ENCODE measurements at regions not wholly inside any gene's neighbourhood (a gene's known extent, or its start where the extent isn't known, plus 50 kb on each side); places are given as distances from the start of the nearest gene placed in this dataset.

DNA sequence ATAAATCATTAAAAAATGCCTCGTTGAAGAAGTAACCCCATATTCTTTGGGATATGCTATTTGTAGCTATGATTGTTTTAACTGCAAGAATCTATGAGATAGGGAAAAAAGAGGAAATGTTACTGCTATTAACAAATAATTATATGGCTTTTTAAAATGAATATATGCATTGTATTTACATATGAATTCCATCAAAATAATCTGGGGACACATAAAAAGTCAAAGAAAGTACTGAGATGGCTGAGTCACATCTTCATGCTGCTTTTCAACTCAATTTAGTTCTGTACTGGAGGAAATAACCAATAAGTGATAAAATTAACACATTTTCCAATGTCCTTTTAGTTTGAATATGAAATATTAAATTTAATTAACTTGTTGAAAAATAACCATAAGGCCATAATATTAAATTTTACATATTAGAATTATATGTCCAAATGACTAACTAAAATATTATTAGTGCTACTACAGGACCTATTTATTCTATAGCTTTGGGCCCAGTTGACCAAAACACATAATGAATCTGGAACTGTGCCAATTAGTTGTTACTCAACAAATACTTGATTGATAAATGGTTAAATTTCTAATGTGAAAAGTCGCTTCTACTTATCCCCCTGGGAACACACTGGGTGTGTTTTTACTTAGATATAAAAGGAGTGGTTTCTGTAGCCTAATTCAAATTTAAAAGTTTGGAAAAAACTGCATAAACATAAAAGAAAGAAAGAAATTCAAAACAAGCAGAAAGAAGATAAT lies 214.6 kb upstream of the PFKP start (continued):
- TF ChIP-seq ZNF263 (CRISPR knock-in tag; IDR thresholded peaks at IDR 0.05; ENCODE audit: low read depth) (no peak), GTF2I (CRISPR knock-in tag; conservative IDR thresholded peaks at IDR 0.05) (no peak), TCF7 (CRISPR knock-in tag; IDR thresholded peaks at IDR 0.05; ENCODE audit: low read depth) (no peak)

DNA sequence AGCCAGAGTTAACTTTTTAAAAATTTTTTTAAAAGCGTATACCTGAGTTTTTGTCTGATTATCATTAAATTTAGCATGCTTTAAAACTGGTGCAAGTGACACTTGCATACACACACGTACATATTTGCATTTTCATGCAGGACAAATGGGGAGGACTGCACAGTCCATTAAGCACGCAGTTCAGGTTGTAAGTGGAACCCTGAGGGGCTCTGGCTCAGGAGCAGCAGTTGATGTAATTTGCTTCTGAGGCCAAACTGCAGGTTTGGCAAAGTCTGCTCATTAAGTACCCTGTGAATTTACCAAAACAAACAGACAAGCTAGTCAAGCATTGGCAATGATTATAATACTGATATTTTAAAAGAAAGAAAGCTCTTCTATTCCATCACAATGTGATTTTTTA lies 215.8 kb upstream of the PFKP start:
- ChIA-PET CTCF (no interaction called here), POLR2A (no interaction called here)
- H3K27ac Mint-ChIP-seq, result no peak overlapping the region
- no peaks in the 10 kb centered on the region for H3K27me3 Mint-ChIP-seq (ENCODE audit: low read depth)
- peaks cover 3% of the 10 kb centered on the region for H3K9me3 Mint-ChIP-seq
- no peak for ATAC-seq
- TF ChIP-seq, protein P1, sequence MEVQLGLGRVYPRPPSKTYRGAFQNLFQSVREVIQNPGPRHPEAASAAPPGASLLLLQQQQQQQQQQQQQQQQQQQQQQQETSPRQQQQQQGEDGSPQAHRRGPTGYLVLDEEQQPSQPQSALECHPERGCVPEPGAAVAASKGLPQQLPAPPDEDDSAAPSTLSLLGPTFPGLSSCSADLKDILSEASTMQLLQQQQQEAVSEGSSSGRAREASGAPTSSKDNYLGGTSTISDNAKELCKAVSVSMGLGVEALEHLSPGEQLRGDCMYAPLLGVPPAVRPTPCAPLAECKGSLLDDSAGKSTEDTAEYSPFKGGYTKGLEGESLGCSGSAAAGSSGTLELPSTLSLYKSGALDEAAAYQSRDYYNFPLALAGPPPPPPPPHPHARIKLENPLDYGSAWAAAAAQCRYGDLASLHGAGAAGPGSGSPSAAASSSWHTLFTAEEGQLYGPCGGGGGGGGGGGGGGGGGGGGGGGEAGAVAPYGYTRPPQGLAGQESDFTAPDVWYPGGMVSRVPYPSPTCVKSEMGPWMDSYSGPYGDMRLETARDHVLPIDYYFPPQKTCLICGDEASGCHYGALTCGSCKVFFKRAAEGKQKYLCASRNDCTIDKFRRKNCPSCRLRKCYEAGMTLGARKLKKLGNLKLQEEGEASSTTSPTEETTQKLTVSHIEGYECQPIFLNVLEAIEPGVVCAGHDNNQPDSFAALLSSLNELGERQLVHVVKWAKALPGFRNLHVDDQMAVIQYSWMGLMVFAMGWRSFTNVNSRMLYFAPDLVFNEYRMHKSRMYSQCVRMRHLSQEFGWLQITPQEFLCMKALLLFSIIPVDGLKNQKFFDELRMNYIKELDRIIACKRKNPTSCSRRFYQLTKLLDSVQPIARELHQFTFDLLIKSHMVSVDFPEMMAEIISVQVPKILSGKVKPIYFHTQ (CRISPR knock-in tag; IDR thresholded peaks at IDR 0.05), result no peak
- TF ChIP-seq, protein P2, sequence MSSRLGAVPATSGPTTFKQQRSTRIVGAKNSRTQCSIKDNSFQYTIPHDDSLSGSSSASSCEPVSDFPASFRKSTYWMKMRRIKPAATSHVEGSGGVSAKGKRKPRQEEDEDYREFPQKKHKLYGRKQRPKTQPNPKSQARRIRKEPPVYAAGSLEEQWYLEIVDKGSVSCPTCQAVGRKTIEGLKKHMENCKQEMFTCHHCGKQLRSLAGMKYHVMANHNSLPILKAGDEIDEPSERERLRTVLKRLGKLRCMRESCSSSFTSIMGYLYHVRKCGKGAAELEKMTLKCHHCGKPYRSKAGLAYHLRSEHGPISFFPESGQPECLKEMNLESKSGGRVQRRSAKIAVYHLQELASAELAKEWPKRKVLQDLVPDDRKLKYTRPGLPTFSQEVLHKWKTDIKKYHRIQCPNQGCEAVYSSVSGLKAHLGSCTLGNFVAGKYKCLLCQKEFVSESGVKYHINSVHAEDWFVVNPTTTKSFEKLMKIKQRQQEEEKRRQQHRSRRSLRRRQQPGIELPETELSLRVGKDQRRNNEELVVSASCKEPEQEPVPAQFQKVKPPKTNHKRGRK (CRISPR knock-in tag; IDR thresholded peaks at IDR 0.05; ENCODE audit: borderline replicate concordance), result no peak
- TF ChIP-seq IRF2 (CRISPR knock-in tag; IDR thresholded peaks at IDR 0.05; ENCODE audit: borderline replicate concordance, low read depth) (no peak), NFE2L1 (CRISPR knock-in tag; IDR thresholded peaks at IDR 0.05) (no peak), PRRX2 (CRISPR knock-in tag; IDR thresholded peaks at IDR 0.05) (no peak), FOXK1 (CRISPR knock-in tag; IDR thresholded peaks at IDR 0.05) (no peak), MXD4 (CRISPR knock-in tag; IDR thresholded peaks at IDR 0.05; ENCODE audit: borderline replicate concordance) (no peak), GABPB1 (CRISPR knock-in tag; IDR thresholded peaks at IDR 0.05) (no peak), ZNF317 (CRISPR knock-in tag; IDR thresholded peaks at IDR 0.05; ENCODE audit: borderline replicate concordance, low read depth) (no peak), TP53 (CRISPR knock-in tag; IDR thresholded peaks at IDR 0.05) (no peak), ZNF423 (CRISPR knock-in tag; IDR thresholded peaks at IDR 0.05) (no peak), SMAD3 (CRISPR knock-in tag; IDR thresholded peaks at IDR 0.05; ENCODE audit: borderline replicate concordance) (no peak), MYBL2 (CRISPR knock-in tag; IDR thresholded peaks at IDR 0.05) (no peak)
- TF ChIP-seq, protein P3, sequence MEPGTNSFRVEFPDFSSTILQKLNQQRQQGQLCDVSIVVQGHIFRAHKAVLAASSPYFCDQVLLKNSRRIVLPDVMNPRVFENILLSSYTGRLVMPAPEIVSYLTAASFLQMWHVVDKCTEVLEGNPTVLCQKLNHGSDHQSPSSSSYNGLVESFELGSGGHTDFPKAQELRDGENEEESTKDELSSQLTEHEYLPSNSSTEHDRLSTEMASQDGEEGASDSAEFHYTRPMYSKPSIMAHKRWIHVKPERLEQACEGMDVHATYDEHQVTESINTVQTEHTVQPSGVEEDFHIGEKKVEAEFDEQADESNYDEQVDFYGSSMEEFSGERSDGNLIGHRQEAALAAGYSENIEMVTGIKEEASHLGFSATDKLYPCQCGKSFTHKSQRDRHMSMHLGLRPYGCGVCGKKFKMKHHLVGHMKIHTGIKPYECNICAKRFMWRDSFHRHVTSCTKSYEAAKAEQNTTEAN (CRISPR knock-in tag; IDR thresholded peaks at IDR 0.05), result no peak
- TF ChIP-seq, protein P4, sequence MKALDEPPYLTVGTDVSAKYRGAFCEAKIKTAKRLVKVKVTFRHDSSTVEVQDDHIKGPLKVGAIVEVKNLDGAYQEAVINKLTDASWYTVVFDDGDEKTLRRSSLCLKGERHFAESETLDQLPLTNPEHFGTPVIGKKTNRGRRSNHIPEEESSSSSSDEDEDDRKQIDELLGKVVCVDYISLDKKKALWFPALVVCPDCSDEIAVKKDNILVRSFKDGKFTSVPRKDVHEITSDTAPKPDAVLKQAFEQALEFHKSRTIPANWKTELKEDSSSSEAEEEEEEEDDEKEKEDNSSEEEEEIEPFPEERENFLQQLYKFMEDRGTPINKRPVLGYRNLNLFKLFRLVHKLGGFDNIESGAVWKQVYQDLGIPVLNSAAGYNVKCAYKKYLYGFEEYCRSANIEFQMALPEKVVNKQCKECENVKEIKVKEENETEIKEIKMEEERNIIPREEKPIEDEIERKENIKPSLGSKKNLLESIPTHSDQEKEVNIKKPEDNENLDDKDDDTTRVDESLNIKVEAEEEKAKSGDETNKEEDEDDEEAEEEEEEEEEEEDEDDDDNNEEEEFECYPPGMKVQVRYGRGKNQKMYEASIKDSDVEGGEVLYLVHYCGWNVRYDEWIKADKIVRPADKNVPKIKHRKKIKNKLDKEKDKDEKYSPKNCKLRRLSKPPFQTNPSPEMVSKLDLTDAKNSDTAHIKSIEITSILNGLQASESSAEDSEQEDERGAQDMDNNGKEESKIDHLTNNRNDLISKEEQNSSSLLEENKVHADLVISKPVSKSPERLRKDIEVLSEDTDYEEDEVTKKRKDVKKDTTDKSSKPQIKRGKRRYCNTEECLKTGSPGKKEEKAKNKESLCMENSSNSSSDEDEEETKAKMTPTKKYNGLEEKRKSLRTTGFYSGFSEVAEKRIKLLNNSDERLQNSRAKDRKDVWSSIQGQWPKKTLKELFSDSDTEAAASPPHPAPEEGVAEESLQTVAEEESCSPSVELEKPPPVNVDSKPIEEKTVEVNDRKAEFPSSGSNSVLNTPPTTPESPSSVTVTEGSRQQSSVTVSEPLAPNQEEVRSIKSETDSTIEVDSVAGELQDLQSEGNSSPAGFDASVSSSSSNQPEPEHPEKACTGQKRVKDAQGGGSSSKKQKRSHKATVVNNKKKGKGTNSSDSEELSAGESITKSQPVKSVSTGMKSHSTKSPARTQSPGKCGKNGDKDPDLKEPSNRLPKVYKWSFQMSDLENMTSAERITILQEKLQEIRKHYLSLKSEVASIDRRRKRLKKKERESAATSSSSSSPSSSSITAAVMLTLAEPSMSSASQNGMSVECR (CRISPR knock-in tag; IDR thresholded peaks at IDR 0.05; ENCODE audit: borderline replicate concordance), result no peak
- TF ChIP-seq, protein P5, sequence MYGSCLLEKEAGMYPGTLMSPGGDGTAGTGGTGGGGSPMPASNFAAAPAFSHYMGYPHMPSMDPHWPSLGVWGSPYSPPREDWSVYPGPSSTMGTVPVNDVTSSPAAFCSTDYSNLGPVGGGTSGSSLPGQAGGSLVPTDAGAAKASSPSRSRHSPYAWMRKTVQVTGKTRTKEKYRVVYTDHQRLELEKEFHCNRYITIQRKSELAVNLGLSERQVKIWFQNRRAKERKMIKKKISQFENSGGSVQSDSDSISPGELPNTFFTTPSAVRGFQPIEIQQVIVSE (CRISPR knock-in tag; IDR thresholded peaks at IDR 0.05; ENCODE audit: borderline replicate concordance), result no peak
- H3K36me3 Mint-ChIP-seq, result no peaks in the 10 kb centered on the region
- DNase-seq (ENCODE audit: low spot score), result no peak
- H3K4me1 Mint-ChIP-seq, result peaks cover 17% of the 10 kb centered on the region
- no peak overlapping the region for H3K4me3 Mint-ChIP-seq
